ENCODE measurements at regions not wholly inside any gene's neighbourhood (a gene's known extent, or its start where the extent isn't known, plus 50 kb on each side); places are given as distances from the start of the nearest gene placed in this dataset.

DNA sequence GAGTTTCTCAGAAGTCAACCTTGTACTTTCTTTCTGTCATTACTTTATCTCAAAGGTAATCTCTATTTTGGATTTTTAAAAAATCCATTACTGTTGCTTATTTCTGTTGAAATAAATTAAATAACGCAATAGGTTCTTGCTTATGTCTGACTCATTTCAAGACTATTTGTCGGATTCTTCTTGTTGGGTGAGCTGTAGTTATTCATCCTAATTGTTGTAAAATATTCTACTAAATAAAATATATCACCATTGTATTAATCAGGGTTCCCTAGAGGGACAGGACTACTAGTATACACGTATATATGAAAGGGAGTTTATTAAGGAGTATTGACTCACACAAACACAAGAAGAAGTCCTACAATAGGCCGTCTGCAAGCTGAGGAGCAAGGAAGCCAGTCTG, 403.9 kb upstream of the CYRIA start:
- BruUV-seq (replicated peaks), result no TSS peak
- TF ChIP-seq, protein P1, sequence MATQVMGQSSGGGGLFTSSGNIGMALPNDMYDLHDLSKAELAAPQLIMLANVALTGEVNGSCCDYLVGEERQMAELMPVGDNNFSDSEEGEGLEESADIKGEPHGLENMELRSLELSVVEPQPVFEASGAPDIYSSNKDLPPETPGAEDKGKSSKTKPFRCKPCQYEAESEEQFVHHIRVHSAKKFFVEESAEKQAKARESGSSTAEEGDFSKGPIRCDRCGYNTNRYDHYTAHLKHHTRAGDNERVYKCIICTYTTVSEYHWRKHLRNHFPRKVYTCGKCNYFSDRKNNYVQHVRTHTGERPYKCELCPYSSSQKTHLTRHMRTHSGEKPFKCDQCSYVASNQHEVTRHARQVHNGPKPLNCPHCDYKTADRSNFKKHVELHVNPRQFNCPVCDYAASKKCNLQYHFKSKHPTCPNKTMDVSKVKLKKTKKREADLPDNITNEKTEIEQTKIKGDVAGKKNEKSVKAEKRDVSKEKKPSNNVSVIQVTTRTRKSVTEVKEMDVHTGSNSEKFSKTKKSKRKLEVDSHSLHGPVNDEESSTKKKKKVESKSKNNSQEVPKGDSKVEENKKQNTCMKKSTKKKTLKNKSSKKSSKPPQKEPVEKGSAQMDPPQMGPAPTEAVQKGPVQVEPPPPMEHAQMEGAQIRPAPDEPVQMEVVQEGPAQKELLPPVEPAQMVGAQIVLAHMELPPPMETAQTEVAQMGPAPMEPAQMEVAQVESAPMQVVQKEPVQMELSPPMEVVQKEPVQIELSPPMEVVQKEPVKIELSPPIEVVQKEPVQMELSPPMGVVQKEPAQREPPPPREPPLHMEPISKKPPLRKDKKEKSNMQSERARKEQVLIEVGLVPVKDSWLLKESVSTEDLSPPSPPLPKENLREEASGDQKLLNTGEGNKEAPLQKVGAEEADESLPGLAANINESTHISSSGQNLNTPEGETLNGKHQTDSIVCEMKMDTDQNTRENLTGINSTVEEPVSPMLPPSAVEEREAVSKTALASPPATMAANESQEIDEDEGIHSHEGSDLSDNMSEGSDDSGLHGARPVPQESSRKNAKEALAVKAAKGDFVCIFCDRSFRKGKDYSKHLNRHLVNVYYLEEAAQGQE (IDR thresholded peaks at IDR 0.05; ENCODE audit: insufficient read depth in 1 of 2, low read depth in 2 of 2, low read length in 1 of 2), result no peak
- TF ChIP-seq POLR2AphosphoS5 (IDR thresholded peaks at IDR 0.05; ENCODE audit: low read depth, low read length) (no peak), TCF7L2 (IDR thresholded peaks at IDR 0.05; ENCODE audit: low read depth, low read length) (no peak), SIN3A (IDR thresholded peaks at IDR 0.05; ENCODE audit: borderline replicate concordance, insufficient read depth, low read depth, low read length) (no peak)
- TF ChIP-seq, protein P2, sequence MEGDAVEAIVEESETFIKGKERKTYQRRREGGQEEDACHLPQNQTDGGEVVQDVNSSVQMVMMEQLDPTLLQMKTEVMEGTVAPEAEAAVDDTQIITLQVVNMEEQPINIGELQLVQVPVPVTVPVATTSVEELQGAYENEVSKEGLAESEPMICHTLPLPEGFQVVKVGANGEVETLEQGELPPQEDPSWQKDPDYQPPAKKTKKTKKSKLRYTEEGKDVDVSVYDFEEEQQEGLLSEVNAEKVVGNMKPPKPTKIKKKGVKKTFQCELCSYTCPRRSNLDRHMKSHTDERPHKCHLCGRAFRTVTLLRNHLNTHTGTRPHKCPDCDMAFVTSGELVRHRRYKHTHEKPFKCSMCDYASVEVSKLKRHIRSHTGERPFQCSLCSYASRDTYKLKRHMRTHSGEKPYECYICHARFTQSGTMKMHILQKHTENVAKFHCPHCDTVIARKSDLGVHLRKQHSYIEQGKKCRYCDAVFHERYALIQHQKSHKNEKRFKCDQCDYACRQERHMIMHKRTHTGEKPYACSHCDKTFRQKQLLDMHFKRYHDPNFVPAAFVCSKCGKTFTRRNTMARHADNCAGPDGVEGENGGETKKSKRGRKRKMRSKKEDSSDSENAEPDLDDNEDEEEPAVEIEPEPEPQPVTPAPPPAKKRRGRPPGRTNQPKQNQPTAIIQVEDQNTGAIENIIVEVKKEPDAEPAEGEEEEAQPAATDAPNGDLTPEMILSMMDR (IDR thresholded peaks at IDR 0.05), result no peak
- ATAC-seq (no peak), DNase-seq (ENCODE audit: low read depth, low spot score) (no peak)
- intact Hi-C loops (cut with micrococcal nuclease; ENCODE audit: unreplicated experiment) (no loop called here), in situ Hi-C loops (cut with HindIII; ENCODE audit: low pct_unique_long_range_greater_than_20kb, low sequenced_read_pairs) (no loop called here)
- H3K9me3 ChIP-seq (ENCODE audit: control insufficient read depth, insufficient read depth, low read depth, low read length), result no peaks in the 10 kb centered on the region
- no peaks in the 10 kb centered on the region for H3K27me3 ChIP-seq (ENCODE audit: control insufficient read depth, insufficient read depth, low read length)
- H3K27ac ChIP-seq (ENCODE audit: low read length), result no peak overlapping the region
- CTCF ChIA-PET, result interaction anchor here (0.6 kb wide), 1 partner anchor 51 kb away, joined by 3 read pairs; no protein-coding TSS in a partner anchor
- POLR2A ChIA-PET, result no interaction called here
- no peak overlapping the region for H3K4me3 ChIP-seq (ENCODE audit: low read depth in 2 of 2, low read length in 2 of 2)
- H3K4me1 ChIP-seq (ENCODE audit: control insufficient read depth, insufficient read depth, low read length), result no peaks in the 10 kb centered on the region
- no peaks in the 10 kb centered on the region for H3K36me3 ChIP-seq (ENCODE audit: control insufficient read depth, insufficient read depth, low read length)

DNA sequence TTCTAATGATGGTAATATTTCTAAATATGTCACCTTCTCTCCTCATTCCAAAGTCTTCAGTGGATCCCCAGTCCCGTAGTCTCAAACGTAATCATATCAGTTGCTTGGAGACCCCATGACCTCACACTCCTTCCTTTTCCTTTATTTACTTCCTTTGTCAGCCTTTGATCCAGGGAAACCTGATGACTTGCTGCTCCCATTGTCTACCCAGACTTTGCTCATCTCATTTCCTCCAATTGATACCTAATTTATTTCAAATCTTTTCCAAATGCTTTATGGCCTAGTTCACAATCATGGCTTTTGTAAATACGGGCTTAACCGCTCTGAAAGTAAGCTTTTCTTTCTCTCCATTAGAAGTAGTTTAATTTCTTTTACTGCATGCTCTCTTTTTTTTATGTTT, 402.4 kb upstream of the CYRIA start:
- Histone ChIP-seq H3K4me1 (ENCODE audit: control insufficient read depth, insufficient read depth, low read length) (no peaks in the 10 kb centered on the region), H3K9me3 (ENCODE audit: control insufficient read depth, insufficient read depth, low read depth, low read length) (no peaks in the 10 kb centered on the region), H3K4me3 (ENCODE audit: low read depth in 2 of 2, low read length in 2 of 2) (no peak overlapping the region), H3K36me3 (ENCODE audit: control insufficient read depth, insufficient read depth, low read length) (no peaks in the 10 kb centered on the region), H3K27ac (ENCODE audit: low read length) (no peak overlapping the region), H3K27me3 (ENCODE audit: control insufficient read depth, insufficient read depth, low read length) (no peaks in the 10 kb centered on the region)
- TF ChIP-seq TCF7L2 (IDR thresholded peaks at IDR 0.05; ENCODE audit: low read depth, low read length) (no peak), SIN3A (IDR thresholded peaks at IDR 0.05; ENCODE audit: borderline replicate concordance, insufficient read depth, low read depth, low read length) (no peak), POLR2AphosphoS5 (IDR thresholded peaks at IDR 0.05; ENCODE audit: low read depth, low read length) (no peak)
- TF ChIP-seq, protein P1 (IDR thresholded peaks at IDR 0.05; ENCODE audit: insufficient read depth in 1 of 2, low read depth in 2 of 2, low read length in 1 of 2), result no peak
- TF ChIP-seq, protein P2 (IDR thresholded peaks at IDR 0.05), result no peak
- intact Hi-C loops (cut with micrococcal nuclease; ENCODE audit: unreplicated experiment), result no loop called here
- in situ Hi-C loops (cut with HindIII; ENCODE audit: low pct_unique_long_range_greater_than_20kb, low sequenced_read_pairs), result no loop called here
- no TSS peak for BruUV-seq (replicated peaks)
- ChIA-PET POLR2A (no interaction called here), CTCF (no interaction called here)
- no peak for DNase-seq (ENCODE audit: low read depth, low spot score)
- ATAC-seq, result no peak

All from Panc1 (cell line).